ENCODE measurements at regions not wholly inside any gene's neighbourhood (a gene's known extent, or its start where the extent isn't known, plus 50 kb on each side); places are given as distances from the start of the nearest gene placed in this dataset.
A peak's percentile ranks its signal among the peaks of the same experiment; 100 is the strongest.

DNA sequence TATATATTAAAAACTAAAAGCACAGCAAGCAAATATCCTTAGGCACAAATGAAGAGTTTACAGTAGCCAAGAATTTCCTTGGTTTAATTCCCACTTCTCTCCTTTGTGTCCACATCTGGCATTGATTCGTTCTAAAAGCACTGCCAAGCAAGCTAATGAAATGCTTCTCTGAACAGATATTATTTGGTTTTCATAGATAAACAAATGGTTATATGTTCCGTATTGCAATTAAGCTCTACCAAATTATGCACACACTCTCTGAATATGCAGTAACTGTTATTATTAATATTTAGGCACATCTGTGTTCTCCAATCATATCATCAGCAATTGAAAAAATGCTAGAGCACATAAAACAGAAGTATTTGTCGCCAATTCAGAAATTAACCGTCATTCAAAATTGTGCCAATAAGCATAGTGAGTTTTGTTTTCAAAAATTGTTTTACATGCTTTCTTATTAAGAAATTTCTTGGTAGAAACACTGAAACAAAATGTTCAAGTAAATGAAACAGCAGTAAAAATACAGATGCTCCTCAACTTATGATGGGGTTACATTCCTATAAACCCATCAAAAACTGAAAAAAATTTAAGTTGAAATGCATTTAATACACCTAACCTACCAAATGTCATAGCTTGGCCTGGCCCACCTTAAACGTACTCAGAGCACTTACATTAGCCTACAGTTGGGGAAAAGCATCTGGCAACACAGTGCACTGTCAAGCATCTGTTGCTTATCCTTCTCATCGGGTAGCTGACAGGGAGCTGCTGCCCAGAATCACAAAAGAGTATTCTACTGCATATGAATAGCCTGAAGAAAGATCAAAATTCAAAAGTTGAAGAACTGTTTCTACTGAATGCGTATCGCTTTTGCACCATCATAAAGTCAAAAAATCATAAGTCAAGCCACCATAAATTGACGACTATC, 2134.7 kb downstream of the PCDH9 start:
- DNase-seq = no peak

DNA sequence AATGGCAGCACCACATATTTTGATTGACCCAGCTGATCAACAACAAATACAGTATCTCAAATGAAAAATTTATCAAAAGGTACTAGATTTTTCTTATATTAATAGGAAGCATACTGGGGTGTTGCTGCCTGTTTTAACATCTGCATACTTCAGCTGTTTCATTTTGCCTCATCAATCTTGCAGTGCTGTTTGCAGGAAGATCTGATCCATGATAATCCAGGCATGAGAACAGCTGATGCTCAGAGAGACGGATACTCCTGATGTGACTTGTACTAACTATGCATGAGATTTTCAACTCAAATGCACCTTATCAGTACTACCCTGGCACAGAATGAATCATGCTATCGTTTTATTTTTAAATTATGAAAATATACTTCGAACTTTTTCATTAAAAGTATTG, 2136.8 kb downstream of the PCDH9 start:
- no peak for DNase-seq

DNA sequence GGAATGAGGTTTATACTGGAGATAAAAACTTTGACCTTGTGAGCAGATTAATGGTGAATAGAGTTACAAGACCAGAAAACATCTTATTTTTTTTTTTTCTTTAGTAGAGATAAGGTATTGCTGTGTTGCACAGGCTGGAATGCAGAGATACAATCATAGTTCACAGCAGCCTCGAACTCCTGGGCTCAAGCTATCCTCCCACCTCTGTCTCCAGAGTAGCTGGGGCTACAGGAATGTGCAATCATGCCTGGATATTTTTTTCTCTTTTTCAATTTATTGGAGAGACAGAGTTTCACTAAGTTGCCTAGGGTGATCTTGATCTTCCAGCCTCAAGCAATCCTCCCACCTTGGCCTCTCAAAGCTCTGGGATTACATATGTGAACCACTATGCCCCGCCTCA, 2139.1 kb downstream of the PCDH9 start:
- DNase-seq = no peak

DNA sequence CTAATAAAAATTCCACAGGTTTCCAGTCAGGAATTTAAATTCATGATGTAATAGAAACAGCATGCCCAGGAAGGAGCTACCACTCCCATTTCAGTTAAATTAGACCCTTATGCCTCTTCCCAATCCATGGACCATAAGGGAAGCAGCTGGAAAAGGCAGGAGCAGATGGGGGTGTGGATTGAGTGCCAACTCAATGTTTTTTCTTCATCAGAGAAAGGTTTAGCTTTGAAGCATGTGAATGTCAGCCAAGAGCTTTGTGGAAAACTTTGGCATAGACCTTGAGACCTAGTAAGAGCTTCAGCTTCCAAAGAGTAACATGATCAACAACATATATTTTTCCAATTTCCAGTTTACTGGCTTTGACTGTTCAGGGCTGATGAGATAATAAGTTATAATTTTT, 2139.9 kb downstream of the PCDH9 start:
- no peak for DNase-seq

DNA sequence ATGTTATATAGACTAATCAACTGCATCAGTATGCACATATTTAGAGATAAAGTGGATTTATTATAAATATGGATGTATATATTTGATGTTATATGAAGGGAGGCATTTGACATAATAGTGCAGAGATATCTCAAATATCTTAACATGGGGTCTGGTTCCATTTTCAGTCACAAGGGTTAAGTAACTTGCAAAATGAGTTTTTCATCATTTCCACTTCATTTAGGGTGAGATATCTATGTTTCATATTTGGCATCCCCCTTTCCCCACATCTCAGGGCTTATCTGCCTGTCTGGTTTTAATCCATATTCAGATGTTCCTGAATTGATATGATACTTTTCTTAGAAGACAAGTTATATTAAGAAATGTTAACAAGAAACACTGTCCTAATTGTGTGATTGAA, 2141.2 kb downstream of the PCDH9 start:
- DNase-seq = no peak

DNA sequence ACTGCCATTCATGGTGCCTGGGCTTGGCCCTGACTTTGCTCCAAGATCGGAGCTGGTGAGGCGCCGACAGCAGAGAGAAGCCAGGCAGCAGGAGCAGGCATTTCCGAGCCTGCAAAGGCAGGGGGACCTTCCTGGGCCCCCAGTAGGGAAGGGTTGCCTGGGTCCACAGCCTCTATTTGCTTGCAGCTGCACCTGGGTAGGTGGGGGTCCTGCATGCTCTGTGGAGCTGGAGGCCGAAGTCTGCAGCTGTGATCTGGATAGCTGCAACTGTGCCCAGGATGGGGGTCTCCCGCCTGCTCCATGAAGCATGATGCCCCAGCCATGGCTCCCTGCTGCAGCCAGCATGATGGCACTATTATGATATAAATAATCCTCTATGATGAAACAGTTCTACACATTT, 2144.2 kb downstream of the PCDH9 start:
- DNase-seq = no peak

DNA sequence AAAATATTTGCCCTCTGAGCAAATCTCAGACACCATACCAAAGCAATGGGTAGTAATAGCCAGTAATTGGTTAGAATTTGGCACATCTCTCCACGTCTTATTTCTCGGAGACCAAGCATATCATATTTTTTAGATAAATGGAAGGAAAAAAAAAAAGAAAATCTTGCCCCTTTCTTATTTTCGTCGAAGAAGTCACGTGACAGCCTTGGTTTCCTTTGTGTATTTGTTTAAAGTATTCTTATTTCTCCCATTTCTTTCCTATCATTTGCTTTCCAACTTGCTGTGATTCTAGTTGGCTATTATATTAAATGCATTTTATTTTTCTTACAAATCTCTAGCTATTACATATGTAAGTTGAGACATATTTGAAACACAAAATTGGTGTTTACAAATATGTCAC, 2155.9 kb downstream of the PCDH9 start:
- DNase-seq = no peak

DNA sequence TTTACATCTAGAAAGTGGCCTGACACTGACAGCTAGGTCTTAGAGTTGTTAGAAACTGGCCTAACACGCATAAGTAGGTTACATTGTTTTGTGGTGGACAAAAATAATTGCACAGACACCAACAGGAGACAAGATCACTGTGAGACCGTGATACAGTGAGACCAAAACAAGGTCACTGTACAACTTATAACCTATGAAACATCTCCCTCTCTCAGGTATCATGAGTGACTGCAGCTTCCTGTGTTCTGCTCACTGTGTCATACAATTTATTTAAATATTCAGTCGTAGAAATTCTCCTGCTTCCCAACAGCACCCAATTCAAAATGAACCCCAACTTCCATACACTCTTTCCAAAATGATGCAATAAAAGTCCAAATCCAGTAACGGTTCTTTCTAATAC, 2165.2 kb downstream of the PCDH9 start:
- no peak for DNase-seq

DNA sequence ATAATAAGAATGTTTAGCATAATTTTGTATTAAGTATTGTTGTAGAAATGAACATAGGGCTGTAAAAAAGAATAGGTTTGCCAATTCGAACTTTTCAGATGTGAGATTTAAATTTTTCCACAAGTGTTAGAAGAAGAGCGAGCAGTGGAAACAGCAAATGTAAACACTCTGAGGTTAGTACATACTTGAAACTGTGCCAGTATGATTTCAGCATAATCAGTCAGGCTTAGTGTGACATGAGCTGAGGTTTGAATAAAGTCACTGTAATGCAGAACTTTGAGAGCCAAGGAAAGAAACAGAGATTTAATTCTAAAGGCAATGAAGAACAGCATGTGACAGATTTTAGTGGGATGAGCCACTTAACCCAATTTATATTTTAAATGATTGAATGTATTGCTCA, 2166.4 kb downstream of the PCDH9 start:
- no peak for DNase-seq

DNA sequence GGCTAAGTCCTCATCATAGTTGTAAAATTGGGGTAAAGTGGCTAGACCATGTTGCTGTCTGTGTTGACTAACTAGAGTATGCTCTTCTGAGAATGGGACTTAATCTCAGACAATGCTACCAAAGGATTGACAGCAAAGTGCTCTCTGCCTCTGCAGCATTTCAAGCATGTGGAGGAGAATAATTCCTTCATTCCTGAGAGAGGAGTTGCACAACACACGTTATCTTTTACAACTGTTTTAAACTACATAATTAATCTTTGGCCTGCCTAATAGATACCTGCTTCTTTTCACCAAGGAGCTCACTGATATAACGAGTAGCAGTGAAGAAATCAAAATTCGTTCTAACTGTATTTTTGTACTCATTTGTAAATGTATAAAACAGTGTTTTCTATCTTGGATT, 2172.2 kb downstream of the PCDH9 start:
- no peak for DNase-seq

DNA sequence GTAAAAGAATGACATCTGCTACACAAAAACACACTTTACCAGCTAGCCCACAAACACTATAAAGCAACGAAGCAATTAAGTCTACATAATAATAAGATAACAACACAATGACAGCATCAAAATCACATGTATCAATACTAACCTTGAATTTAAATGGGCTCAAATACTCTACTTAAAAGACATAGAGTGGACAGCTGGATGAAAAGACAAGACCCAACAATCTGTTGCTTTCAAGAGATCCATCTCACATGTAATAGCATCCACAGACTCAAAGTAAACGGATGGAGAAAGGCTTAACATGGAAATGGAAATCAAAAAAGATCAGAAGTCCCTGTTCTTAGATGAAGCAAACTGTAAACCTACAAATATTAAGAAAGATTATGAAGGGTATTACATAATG, 2175.9 kb downstream of the PCDH9 start:
- no peak for DNase-seq

DNA sequence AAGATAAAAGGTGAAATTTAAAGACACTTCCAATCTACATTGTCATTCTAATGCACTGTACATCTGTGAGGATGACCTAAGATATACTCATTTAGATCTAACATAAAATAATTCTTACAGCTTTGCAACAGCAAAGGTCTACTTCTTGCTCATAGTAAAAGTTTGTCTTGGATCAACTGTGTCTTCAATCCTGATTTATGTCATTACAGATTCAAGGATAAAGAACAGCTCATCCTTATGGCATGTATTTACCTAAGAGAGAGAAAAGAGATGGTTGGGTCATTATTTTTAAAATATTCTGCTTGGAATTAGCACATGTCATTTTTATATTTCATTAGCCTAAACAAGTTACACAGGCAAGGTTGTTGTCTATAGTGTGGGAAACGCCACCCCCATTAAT, 2193.1 kb downstream of the PCDH9 start:
- DNase-seq = no peak

DNA sequence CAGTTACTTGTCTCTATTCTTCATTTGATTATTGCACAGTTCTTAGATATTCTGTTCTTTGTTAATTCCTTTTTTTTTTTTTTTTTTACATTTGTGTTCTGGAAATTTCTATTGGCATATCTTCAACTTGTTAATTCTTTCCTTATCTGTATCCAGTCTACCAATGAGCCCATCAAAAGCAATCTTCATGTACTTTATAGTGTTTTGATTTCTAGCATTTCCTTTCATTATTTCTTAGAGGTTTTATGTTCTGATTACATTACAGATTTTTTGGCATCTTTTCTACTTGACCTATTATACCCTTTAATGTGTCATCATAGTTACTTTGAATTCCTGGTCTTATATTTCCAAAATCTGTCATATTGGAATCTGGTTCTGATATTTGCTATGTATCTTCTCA, 2194.8 kb downstream of the PCDH9 start:
- DNase-seq = no peak

DNA sequence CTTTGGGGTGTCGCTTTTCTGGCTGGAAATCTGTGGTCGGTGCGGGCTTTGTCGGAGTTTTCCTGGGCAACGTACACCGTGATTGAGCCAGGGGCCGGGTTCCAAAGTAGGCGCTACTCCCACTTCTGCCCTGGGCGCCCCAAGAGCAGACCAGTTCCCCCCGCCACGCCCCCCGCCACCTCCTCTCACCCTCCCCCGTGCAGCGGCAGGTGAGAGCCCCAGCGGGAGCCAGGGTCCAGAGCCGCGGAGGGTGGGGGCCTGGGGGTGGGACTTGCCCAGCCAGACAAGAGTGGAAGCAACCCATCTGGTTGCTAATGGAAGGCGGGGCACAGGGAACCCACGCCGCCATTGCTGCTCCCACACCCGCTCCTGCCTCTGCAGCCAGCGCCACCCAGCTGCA, 2195.9 kb downstream of the PCDH9 start:
- peak; percentile 1 for DNase-seq

DNA sequence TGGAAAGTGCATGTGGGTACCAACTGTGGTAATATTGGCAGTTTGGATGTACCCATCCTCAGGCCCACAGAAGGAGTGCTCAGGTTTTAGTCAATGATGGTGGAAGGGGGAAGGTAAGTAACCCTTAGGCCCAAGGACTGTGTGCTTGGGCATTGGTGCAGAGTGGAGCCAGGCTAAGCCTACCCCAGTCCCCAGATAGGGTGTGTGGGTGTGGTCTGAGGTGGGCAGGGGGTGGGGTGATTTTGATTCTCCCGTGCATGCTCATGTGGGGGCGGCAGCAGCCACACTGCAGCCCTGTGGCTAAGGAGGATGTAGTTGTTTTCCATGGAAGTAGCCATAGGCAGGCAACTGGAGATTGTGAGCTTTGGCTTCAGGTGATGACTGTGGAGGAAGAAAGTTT, 2197.3 kb downstream of the PCDH9 start:
- DNase-seq = no peak

DNA sequence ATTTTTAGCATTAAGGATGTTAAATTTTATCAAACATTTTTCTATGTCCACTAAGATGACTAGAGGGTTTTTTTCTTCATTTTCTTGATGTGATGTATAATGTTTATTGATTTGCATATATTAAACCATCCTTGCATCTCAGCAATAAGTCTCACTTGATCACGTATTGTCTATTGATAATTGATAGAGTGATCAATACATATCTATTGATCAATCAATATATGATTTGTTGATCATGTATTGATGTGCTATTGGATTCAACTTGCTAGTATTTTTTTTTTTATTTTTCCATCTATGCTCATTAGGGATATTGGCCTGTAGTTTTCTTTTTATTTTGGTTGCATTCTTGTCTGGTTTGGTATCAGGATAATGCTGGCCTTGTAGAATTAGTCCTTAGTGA, 2202.0 kb downstream of the PCDH9 start:
- no peak for DNase-seq

DNA sequence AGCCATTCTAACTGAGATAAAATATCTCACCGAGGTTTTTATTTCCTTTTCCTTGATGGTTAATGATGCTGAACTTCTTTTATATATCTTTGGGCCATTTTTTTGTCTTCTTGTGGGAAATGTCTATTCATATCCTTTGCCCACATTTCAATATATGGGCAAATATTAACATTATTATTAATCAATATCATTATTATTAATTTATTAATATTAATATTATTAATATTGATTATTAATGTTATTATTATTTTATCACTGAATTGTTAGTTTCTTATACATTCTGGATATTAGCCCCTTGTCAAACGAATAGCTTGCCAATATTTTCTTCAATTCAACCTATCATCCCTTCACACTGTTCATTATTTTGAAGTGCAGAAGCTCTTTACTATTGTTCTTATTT, 2203.6 kb downstream of the PCDH9 start:
- DNase-seq = no peak

DNA sequence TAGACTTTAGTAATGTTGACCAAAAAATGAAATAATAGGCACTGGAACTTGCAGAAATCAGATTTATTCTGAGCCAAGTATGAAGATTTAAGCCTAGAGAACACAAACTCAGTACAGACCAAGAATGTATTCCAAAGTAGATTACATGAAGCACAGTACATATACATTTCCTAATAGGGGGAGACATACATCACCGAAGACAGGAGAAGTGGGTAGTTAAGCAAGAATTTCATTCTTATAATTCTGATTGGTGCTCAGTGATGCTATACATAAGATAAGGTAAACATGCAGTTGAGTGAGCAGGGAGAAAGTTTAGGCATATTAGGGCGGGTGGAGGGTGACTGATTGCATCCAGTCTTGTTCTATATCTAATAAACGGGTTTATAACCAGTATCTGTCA, 2218.8 kb downstream of the PCDH9 start:
- no peak for DNase-seq

DNA sequence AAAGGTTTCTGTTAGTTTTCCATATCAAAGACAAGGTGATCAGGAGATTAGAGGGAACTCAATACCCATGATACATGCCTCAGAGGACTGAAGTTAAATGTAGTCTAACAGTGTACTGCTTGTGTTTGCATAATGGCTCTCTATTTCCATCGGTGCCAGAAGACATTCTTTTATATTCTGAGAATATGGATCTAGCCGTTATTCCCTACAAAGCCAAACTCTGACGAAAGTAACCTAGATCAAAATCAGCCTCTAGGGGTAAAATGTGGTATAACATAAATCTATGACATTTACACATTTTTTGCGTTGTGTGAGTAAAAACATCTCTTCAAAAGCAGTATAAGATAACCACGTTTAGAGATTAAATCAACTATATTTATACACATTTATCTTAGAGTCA, 2232.7 kb downstream of the PCDH9 start:
- DNase-seq = no peak

DNA sequence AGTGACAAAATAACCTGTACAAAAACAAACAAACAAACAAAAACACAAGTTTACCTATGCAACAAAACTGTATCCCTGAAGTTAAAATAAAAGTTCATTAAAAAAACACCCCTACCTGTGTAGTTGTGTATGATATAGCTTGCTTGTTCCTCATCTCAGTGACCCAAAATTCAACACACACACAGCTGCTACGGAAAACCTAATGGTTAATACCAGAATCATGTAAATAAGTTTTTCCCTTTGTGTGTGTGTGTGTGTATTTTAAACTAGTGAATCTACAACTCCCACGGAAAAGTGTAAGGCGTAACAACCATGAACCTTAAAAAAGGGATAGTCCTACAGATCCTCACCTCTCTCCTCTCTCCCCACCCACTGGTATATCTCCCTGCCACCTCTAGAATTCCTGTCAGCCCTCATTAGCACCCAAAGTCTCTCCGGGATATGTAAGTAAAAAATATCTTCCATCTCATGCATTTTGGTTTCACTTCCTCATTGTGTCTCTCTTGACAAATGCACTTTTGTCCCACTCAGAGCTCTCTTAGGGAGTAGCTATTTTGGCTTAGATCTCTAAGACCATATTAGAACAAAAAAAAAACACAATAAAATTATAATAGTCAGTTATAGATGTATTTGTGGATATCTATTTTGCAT, 2236.5 kb downstream of the PCDH9 start:
- no peak for DNase-seq

DNA sequence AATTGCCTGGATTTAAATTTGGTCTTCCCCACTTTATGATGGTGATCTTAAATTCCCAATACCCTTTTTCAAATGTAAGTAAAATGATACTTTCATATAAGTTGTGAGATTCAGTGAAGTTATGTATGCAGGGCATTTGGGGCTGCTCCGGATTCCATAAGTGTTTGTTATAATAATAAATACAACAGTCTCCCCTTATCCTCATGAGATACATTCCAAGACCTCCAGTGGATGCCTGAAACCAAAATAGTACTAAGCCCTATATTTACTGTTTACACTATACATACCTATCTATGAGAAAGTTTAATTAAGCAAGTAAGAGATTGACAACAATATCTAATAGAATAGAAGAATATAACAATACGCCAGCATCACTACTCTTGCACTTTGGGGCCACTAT, 2237.8 kb downstream of the PCDH9 start:
- no peak for DNase-seq

DNA sequence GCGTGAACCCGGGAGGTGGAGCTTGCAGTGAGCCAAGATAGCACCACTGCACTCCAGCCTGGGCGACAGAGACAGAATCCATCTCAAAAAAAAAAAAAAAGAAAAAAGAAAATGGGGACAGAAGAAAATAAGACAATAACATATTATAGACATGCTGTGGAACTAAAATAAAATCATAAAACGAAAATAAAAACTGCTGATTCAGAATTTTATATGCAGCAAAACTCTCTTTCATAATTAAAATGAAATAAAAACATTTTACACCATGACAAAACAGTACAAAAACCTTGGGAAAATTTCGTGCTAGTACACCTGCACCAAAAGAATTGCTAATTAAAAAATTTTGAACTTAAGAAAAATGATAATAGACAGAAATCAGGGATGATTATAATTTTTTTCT, 2245.1 kb downstream of the PCDH9 start:
- no peak for DNase-seq

DNA sequence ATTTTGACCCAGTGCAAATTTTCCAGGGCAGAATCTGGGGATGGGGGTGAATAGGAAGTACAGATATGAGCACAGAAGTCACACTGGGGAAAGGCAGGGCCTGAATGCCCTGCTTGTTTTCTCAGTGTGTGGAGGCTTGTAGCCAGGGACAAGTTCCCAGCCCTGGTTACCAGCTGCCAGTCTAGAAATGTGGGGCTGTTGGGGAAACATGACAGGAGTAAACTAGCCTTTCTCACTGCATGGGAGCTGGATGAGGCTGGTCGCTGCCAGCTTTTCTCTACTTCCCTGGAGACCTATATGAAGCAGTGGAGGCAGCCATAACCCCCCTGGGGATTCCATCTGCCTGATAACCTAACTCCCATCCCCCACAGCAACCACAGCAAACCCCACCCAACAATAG, 2267.7 kb downstream of the PCDH9 start:
- DNase-seq = no peak

DNA sequence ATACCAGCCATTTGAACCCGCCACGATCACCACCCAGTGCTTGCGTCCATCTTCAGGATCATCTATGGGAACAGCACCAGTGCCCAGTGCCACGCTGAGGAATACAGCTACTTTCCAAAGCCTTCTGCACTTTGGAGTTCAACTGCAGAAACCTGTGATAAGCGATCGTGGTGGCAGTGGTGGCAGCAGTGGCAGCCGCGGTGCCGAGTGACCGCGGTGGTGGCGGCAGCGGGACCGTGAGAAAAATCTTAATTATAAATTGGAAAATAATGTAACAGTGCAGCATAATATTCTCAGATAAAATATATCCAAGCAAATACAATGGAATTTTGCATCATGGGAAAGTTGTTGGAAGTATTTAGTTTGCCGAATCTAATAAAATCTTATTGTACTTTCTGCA, 2270.9 kb downstream of the PCDH9 start:
- DNase-seq = no peak

DNA sequence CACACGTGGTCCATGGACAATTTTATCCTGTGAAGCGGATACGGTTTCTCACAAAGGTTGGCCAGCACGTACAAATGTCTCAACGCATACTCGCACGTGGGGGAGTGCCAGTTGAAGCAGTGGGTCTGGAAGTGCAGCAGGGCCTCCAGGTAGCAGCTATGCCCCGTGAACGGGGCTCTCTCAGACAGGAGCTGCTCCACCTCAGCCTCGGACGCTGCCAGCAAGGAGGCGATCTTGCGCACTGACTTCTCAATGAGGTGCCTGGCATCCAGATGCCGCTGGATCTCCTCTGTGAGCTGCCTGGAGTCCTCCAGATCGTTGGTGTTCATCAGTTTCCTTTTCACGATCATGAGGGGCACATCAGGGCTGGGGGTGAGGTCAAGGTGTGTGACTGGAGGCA, 2272.0 kb downstream of the PCDH9 start:
- no peak for DNase-seq

Measured in activated gamma-delta T cell (primary cell).